Hepatocyte (in vitro differentiated cells): ENCODE measurements at regions not wholly inside any gene's neighbourhood (a gene's known extent, or its start where the extent isn't known, plus 50 kb on each side); places are given as distances from the start of the nearest gene placed in this dataset.

Experiments
- CTCF ChIP-seq: fragments of 200-600 bp; sonication (generic); IDR thresholded peaks from 2 replicates; pipeline ENCODE4 v1.5.1; 2016; ENCODE audit warnings: antibody characterized with exemption, mild to moderate bottlenecking; ENCODE audit not compliant: poor library complexity
- EZH2 ChIP-seq: fragments of 200-600 bp; sonication (generic); IDR thresholded peaks from 2 replicates; pipeline ENCODE4 v1.6.1; 2016; ENCODE audit warnings: antibody characterized with exemption, mild to moderate bottlenecking, borderline replicate concordance
- EZH2phosphoT487 ChIP-seq: fragments of 200-600 bp; sonication (generic); IDR thresholded peaks from one replicate; pipeline ENCODE4 v1.6.1; 2018; ENCODE audit warnings: antibody characterized with exemption, mild to moderate bottlenecking, low read depth, moderate library complexity; ENCODE audit not compliant: unreplicated experiment, severe bottlenecking

- TF ChIP-seq CTCF: no peak
- TF ChIP-seq EZH2: no peak
- no peak for TF ChIP-seq EZH2phosphoT487
Observed at GRCh38 chr17:5730373-5730772, 146.1 kb upstream of the NLRP1 start.
